HEK293 (cell line): ENCODE measurements at regions not wholly inside any gene's neighbourhood (a gene's known extent, or its start where the extent isn't known, plus 50 kb on each side); places are given as distances from the start of the nearest gene placed in this dataset.

Experiments used
- TCF7L2 ChIP-seq: IDR thresholded peaks from 2 replicates; pipeline ENCODE4 v1.6.1; 2011; ENCODE audit warnings: low read depth, mild to moderate bottlenecking, inconsistent platforms, low read length, moderate library complexity, borderline replicate concordance
- ZNF138 ChIP-seq: fragments of 450-650 bp; formaldehyde crosslinking; IDR thresholded peaks from 2 replicates; pipeline ENCODE4 v1.5.1; 2016; ENCODE audit warnings: missing biosample characterization, missing genetic modification characterization, borderline replicate concordance
- ZNF398 ChIP-seq: fragments of 450-650 bp; formaldehyde crosslinking; IDR thresholded peaks from 2 replicates; pipeline ENCODE4 v1.5.1; 2017; ENCODE audit warnings: missing biosample characterization, missing genetic modification characterization
- ZNF571 ChIP-seq: fragments of 450-650 bp; formaldehyde crosslinking; IDR thresholded peaks from 2 replicates; pipeline ENCODE4 v1.5.0; 2017; ENCODE audit warnings: missing biosample characterization, missing genetic modification characterization
- ZSCAN30 ChIP-seq: fragments of 450-650 bp; IDR thresholded peaks from 2 replicates; pipeline ENCODE4 v1.5.1; 2018; ENCODE audit warnings: missing biosample characterization, mild to moderate bottlenecking, missing genetic modification characterization, moderate library complexity
- TF ChIP-seq, protein P1 (sequence below): fragments of 450-650 bp; formaldehyde crosslinking; IDR thresholded peaks from 2 replicates; pipeline ENCODE4 v1.5.1; 2016; ENCODE audit warnings: missing biosample characterization, missing genetic modification characterization

DNA sequence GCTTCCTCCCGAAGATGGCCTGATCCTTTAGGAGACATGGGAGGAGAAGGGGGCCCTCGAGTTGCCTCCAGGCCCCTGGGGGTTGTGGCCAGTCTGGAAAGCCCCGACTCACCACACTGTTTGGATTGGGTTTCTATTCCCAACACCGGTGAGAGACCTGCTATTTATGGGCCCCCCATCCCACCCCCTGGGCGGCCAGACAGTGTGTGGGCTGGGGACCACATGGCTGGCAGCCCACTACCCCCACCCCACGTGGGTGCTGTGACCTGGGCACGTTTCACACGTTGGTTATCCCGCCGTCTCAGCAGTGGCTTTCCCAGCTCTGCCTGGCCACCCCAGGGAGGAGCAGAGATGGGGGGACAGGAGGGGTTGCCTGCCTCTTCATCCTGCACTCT lies 116.1 kb downstream of the VEGFA start:
- TF ChIP-seq ZNF138 (tag by site-specific recombination) (no peak), ZNF398 (tag by site-specific recombination) (no peak), TCF7L2 (no peak), ZNF571 (no peak), ZSCAN30 (tag by site-specific recombination) (no peak)
- TF ChIP-seq, protein P1, sequence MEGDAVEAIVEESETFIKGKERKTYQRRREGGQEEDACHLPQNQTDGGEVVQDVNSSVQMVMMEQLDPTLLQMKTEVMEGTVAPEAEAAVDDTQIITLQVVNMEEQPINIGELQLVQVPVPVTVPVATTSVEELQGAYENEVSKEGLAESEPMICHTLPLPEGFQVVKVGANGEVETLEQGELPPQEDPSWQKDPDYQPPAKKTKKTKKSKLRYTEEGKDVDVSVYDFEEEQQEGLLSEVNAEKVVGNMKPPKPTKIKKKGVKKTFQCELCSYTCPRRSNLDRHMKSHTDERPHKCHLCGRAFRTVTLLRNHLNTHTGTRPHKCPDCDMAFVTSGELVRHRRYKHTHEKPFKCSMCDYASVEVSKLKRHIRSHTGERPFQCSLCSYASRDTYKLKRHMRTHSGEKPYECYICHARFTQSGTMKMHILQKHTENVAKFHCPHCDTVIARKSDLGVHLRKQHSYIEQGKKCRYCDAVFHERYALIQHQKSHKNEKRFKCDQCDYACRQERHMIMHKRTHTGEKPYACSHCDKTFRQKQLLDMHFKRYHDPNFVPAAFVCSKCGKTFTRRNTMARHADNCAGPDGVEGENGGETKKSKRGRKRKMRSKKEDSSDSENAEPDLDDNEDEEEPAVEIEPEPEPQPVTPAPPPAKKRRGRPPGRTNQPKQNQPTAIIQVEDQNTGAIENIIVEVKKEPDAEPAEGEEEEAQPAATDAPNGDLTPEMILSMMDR (tag by site-specific recombination), result no peak
